ENCODE measurements at regions not wholly inside any gene's neighbourhood (a gene's known extent, or its start where the extent isn't known, plus 50 kb on each side); places are given as distances from the start of the nearest gene placed in this dataset.

DNA sequence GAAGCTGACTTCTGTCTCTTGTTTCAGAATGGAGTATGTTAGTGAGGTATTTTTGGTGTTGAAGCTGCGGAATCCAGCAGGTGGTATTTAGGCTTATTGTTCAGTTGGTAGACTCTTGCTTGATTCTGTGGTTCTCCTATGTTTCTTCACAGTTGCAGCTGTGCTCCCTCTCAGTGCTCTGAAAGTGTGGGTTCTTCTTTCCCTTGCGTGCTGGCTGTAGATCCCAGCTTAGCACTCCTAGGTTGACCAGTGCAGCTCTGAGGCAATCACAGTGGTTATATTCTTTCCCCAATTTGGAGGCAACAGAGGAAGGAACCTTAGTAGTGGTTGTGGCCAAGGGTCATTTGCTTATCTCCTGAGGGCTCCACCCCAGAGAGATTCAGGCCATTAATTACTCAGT is 269.2 kb upstream of the NRIP1 start:
- Histone ChIP-seq H2BK120ac (ENCODE audit: low read depth, low read length) (no peak overlapping the region), H3K79me1 (ENCODE audit: low read depth in 1 of 2, low read length in 2 of 2) (no peaks in the 10 kb centered on the region), H3K27ac (ENCODE audit: insufficient read depth, low read length) (no peak overlapping the region), H3K9ac (ENCODE audit: low read depth, low read length) (no peak overlapping the region), H3K14ac (replicated peaks; ENCODE audit: low read depth, low read length) (no peak overlapping the region), H2AFZ (replicated peaks; ENCODE audit: low read length, poor library complexity) (no peak overlapping the region), H2BK15ac (ENCODE audit: low read depth, low read length) (no peak overlapping the region), H2BK5ac (ENCODE audit: low read depth, low read length, poor library complexity, severe bottlenecking) (no peak overlapping the region), H3K4me3 (ENCODE audit: insufficient read depth, low read depth, low read length) (no peak overlapping the region), H4K91ac (ENCODE audit: insufficient read depth, low read depth, low read length) (no peak overlapping the region), H2BK20ac (ENCODE audit: low read depth, low read length) (no peak overlapping the region), H4K8ac (ENCODE audit: low read depth in 2 of 2, low read length in 2 of 2) (no peak overlapping the region), H3K56ac (ENCODE audit: extremely low read depth, insufficient read depth, low read length) (no peak overlapping the region), H3K4ac (ENCODE audit: low read depth, low read length) (no peak overlapping the region), H2AK9ac (replicated peaks; ENCODE audit: low read depth, low read length, poor library complexity) (no peak overlapping the region), H3K9me1 (ENCODE audit: insufficient read depth, low read length) (no peaks in the 10 kb centered on the region), H3K9me3 (ENCODE audit: control insufficient read depth, insufficient read depth, low read length) (peaks cover 4% of the 10 kb centered on the region; the same call in 1 of the 2 replicates), H3K36me3 (ENCODE audit: control insufficient read depth, insufficient read depth, low read length) (no peaks in the 10 kb centered on the region), H3K18ac (ENCODE audit: low read depth, low read length) (no peak overlapping the region), H3K27me3 (ENCODE audit: control insufficient read depth, insufficient read depth, low read length) (no peaks in the 10 kb centered on the region), H3K4me2 (ENCODE audit: low read depth, low read length) (no peak overlapping the region), H3K23ac (ENCODE audit: low read depth, low read length) (no peak overlapping the region), H4K20me1 (ENCODE audit: insufficient read depth, low read length) (no peaks in the 10 kb centered on the region), H3K4me1 (ENCODE audit: control insufficient read depth, insufficient read depth, low read length) (no peaks in the 10 kb centered on the region), H2AK5ac (ENCODE audit: low read depth, low read length) (no peak overlapping the region), H4K5ac (ENCODE audit: low read depth, low read length) (no peak overlapping the region)
- no peak for TF ChIP-seq POLR2A (IDR thresholded peaks at IDR 0.05; ENCODE audit: low read depth, low read length)
- no peak for TF ChIP-seq CEBPB (IDR thresholded peaks at IDR 0.05; ENCODE audit: low read depth, low read length)
- TF ChIP-seq NFE2L2 (IDR thresholded peaks at IDR 0.05; ENCODE audit: low read depth, low read length), result no peak
- no peak for TF ChIP-seq MAZ (IDR thresholded peaks at IDR 0.05; ENCODE audit: borderline replicate concordance, low read depth, low read length)
- TF ChIP-seq MAFK (IDR thresholded peaks at IDR 0.05; ENCODE audit: low read depth, low read length), result no peak
- no peak for TF ChIP-seq RFX5 (IDR thresholded peaks at IDR 0.05; ENCODE audit: low read depth, low read length)
- no peak for TF ChIP-seq RAD21 (IDR thresholded peaks at IDR 0.05; ENCODE audit: low read length)
- no peak for TF ChIP-seq CHD1 (IDR thresholded peaks at IDR 0.05; ENCODE audit: low read depth, low read length)
- TF ChIP-seq SMC3 (IDR thresholded peaks at IDR 0.05; ENCODE audit: low read depth, low read length), result no peak
- TF ChIP-seq, protein P1, sequence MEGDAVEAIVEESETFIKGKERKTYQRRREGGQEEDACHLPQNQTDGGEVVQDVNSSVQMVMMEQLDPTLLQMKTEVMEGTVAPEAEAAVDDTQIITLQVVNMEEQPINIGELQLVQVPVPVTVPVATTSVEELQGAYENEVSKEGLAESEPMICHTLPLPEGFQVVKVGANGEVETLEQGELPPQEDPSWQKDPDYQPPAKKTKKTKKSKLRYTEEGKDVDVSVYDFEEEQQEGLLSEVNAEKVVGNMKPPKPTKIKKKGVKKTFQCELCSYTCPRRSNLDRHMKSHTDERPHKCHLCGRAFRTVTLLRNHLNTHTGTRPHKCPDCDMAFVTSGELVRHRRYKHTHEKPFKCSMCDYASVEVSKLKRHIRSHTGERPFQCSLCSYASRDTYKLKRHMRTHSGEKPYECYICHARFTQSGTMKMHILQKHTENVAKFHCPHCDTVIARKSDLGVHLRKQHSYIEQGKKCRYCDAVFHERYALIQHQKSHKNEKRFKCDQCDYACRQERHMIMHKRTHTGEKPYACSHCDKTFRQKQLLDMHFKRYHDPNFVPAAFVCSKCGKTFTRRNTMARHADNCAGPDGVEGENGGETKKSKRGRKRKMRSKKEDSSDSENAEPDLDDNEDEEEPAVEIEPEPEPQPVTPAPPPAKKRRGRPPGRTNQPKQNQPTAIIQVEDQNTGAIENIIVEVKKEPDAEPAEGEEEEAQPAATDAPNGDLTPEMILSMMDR (conservative IDR thresholded peaks at IDR 0.05; ENCODE audit: low read depth, low read length), result no peak
- no peak for TF ChIP-seq RCOR1 (IDR thresholded peaks at IDR 0.05; ENCODE audit: insufficient replicate concordance, low read length)
- TF ChIP-seq, protein P2, sequence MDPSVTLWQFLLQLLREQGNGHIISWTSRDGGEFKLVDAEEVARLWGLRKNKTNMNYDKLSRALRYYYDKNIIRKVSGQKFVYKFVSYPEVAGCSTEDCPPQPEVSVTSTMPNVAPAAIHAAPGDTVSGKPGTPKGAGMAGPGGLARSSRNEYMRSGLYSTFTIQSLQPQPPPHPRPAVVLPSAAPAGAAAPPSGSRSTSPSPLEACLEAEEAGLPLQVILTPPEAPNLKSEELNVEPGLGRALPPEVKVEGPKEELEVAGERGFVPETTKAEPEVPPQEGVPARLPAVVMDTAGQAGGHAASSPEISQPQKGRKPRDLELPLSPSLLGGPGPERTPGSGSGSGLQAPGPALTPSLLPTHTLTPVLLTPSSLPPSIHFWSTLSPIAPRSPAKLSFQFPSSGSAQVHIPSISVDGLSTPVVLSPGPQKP (IDR thresholded peaks at IDR 0.05; ENCODE audit: borderline replicate concordance, low read depth, low read length), result no peak
- TF ChIP-seq FOS (IDR thresholded peaks at IDR 0.05; ENCODE audit: low read depth, low read length), result no peak
- TF ChIP-seq MXI1 (IDR thresholded peaks at IDR 0.05; ENCODE audit: borderline replicate concordance, low read depth, low read length), result no peak
- no peak for TF ChIP-seq BHLHE40 (IDR thresholded peaks at IDR 0.05; ENCODE audit: low read depth, low read length)
- TF ChIP-seq, protein P3, sequence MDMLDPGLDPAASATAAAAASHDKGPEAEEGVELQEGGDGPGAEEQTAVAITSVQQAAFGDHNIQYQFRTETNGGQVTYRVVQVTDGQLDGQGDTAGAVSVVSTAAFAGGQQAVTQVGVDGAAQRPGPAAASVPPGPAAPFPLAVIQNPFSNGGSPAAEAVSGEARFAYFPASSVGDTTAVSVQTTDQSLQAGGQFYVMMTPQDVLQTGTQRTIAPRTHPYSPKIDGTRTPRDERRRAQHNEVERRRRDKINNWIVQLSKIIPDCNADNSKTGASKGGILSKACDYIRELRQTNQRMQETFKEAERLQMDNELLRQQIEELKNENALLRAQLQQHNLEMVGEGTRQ (IDR thresholded peaks at IDR 0.05; ENCODE audit: low read depth, low read length), result no peak
- 40% methylated on average over 1 of the region's 2 CpGs; no CpG with 5 or more reads in 1 of the 2 experiments for WGBS, 2 experiments (ENCODE audit: extremely low coverage in 2 of 2, insufficient read length in 1 of 2)
- dilution Hi-C loops (cut with HindIII; ENCODE audit: low sequenced_read_pairs, unreplicated experiment) (no loop called here), intact Hi-C loops (cut with micrococcal nuclease) (no loop called here), in situ Hi-C loops (cut with MboI; ENCODE audit: low sequenced_read_pairs) (no loop called here)
- no TSS peak for BruUV-seq (replicated peaks)
- DNase-seq (no peak), ATAC-seq (ENCODE audit: low read depth) (no peak)
- ChIA-PET CTCF (no interaction called here), POLR2A (ENCODE audit: unreplicated experiment) (no interaction called here)

Measured in IMR-90 (cell line).